SW480 (cell line): ENCODE measurements at regions not wholly inside any gene's neighbourhood (a gene's known extent, or its start where the extent isn't known, plus 50 kb on each side); places are given as distances from the start of the nearest gene placed in this dataset.
A peak's percentile ranks its signal among the peaks of the same experiment; 100 is the strongest.
"Not testable (repeated sequence)": the region's sequence is repeated elsewhere in the genome, so short reads cannot be mapped to it uniquely, and the experiment has no call there.

Experiments used
- DNase-seq: peaks from one replicate; pipeline ENCODE4 v3.0.0-alpha.2; 2016; ENCODE audit warnings: low spot score

- no peak for DNase-seq
These were observed 112.3 kb upstream of the CST7 start for GRCh38 chr20:24836661-24837299.

GRCh38 chr20:24837781-24838450 is 111.2 kb upstream of the CST7 start:
- no peak for DNase-seq

- no peak for DNase-seq
These were observed 110.2 kb upstream of the CST7 start for GRCh38 chr20:24838546-24839535.

GRCh38 chr20:24840121-24840713 is 108.9 kb upstream of the CST7 start:
- DNase-seq: no peak

GRCh38 chr20:24842274-24842917 is 106.7 kb upstream of the CST7 start:
- DNase-seq: no peak

GRCh38 chr20:24842918-24843715 is 106.0 kb upstream of the CST7 start:
- no peak for DNase-seq

GRCh38 chr20:24850176-24850575 is 98.9 kb upstream of the CST7 start:
- DNase-seq: no peak

- DNase-seq: no peak
These were observed 97.6 kb upstream of the CST7 start for GRCh38 chr20:24851346-24852019.

GRCh38 chr20:24853916-24854315 is 95.2 kb upstream of the CST7 start:
- DNase-seq: no peak

- DNase-seq: no peak
These were observed 93.2 kb upstream of the CST7 start for GRCh38 chr20:24855848-24856247.

- DNase-seq: not testable (repeated sequence)
These were observed 90.6 kb upstream of the CST7 start for GRCh38 chr20:24858500-24858899.

GRCh38 chr20:24859539-24859938 is 89.5 kb upstream of the CST7 start:
- DNase-seq: no peak

GRCh38 chr20:24862186-24862585 is 86.9 kb upstream of the CST7 start:
- DNase-seq: no peak

GRCh38 chr20:24862606-24863005 is 86.5 kb upstream of the CST7 start:
- peak; percentile 64 for DNase-seq

- no peak for DNase-seq
These were observed 85.7 kb upstream of the CST7 start for GRCh38 chr20:24863356-24863755.

GRCh38 chr20:24866008-24866407 is 83.1 kb upstream of the CST7 start:
- DNase-seq: peak; percentile 59

- DNase-seq: no peak
These were observed 82.3 kb upstream of the CST7 start for GRCh38 chr20:24866742-24867141.

- no peak for DNase-seq
These were observed 81.5 kb upstream of the CST7 start for GRCh38 chr20:24867556-24867955.

- DNase-seq: no peak
These were observed 80.6 kb upstream of the CST7 start for GRCh38 chr20:24868396-24868927.

- DNase-seq: no peak
These were observed 80.1 kb upstream of the CST7 start for GRCh38 chr20:24868959-24869358.
